ENCODE measurements at regions not wholly inside any gene's neighbourhood (a gene's known extent, or its start where the extent isn't known, plus 50 kb on each side); places are given as distances from the start of the nearest gene placed in this dataset.

GRCh38 chr4:138014590-138015288 lies 227.4 kb downstream of the SLC7A11 start:
- no peak overlapping the region for H2AFZ ChIP-seq (ENCODE audit: low read depth, low read length)
- no TSS peak for BruUV-seq (replicated peaks)
- H3K9me1 ChIP-seq (replicated peaks; ENCODE audit: control insufficient read depth, extremely low read depth, insufficient read depth, low read length), result no peaks in the 10 kb centered on the region
- H3K9me3 ChIP-seq (replicated peaks; ENCODE audit: control insufficient read depth, insufficient read depth, low read length), result no peaks in the 10 kb centered on the region
- H4K20me1 ChIP-seq (replicated peaks; ENCODE audit: control insufficient read depth, extremely low read depth, insufficient read depth, low read length), result no peaks in the 10 kb centered on the region
- no peak overlapping the region for H3K4me3 ChIP-seq (replicated peaks in 1 of 3; ENCODE audit: insufficient read depth in 1 of 3, low read depth in 1 of 3, low read length in 3 of 3)
- TF ChIP-seq JUN (IDR thresholded peaks at IDR 0.05; ENCODE audit: borderline replicate concordance, insufficient read depth, insufficient read length, low read depth), result no peak
- no peak for TF ChIP-seq EZH2 (IDR thresholded peaks at IDR 0.05; ENCODE audit: borderline replicate concordance, low read depth, low read length, severe bottlenecking)
- TF ChIP-seq POLR2AphosphoS5 (IDR thresholded peaks at IDR 0.05; ENCODE audit: insufficient read depth, low read depth, low read length), result no peak
- TF ChIP-seq FOS (IDR thresholded peaks at IDR 0.05; ENCODE audit: borderline replicate concordance, insufficient read depth, low read length), result no peak
- no peak for TF ChIP-seq CTCF (IDR thresholded peaks at IDR 0.05; ENCODE audit: extremely low read depth in 1 of 2, insufficient read depth in 1 of 2, low read depth in 1 of 2, low read length in 2 of 2)
- no peak for TF ChIP-seq MYC (IDR thresholded peaks at IDR 0.05; ENCODE audit: low read depth, low read length)
- TF ChIP-seq MAX (IDR thresholded peaks at IDR 0.05; ENCODE audit: insufficient read depth, insufficient read length), result no peak
- no peak for TF ChIP-seq GATA2 (IDR thresholded peaks at IDR 0.05; ENCODE audit: insufficient read depth, insufficient read length, low read depth, low read length)
- TF ChIP-seq POLR2A (IDR thresholded peaks at IDR 0.05; ENCODE audit: low read depth, low read length), result no peak
- H3K4me2 ChIP-seq (ENCODE audit: insufficient read depth, low read length), result no peak overlapping the region
- DNase-seq (ENCODE audit: low read depth, low spot score), result no peak
- intact Hi-C loops (cut with micrococcal nuclease) (no loop called here), dilution Hi-C loops (cut with MboI; ENCODE audit: extremely low pct_ligation_motif_present, low sequenced_read_pairs) (no loop called here)
- no peak overlapping the region for H3K27ac ChIP-seq (ENCODE audit: insufficient read depth, low read depth, low read length)
- H3K4me1 ChIP-seq (ENCODE audit: control insufficient read depth, extremely low read depth, insufficient read depth, low read length), result no peaks in the 10 kb centered on the region
- ChIA-PET POLR2A (no interaction called here), CTCF (interaction anchor here (0.7 to 2.2 kb wide), 2 partner anchors 76 to 161 kb away, joined by 4 to 6 read pairs; no protein-coding TSS in a partner anchor)
- H3K79me2 ChIP-seq (ENCODE audit: control insufficient read depth, insufficient read depth, low read length), result no peaks in the 10 kb centered on the region
- FAIRE-seq, result no peak
- no peaks in the 10 kb centered on the region for H3K36me3 ChIP-seq (ENCODE audit: control insufficient read depth in 2 of 2, extremely low read depth in 1 of 2, insufficient read depth in 2 of 2, low read length in 2 of 2)
- no peaks in the 10 kb centered on the region for H3K27me3 ChIP-seq (ENCODE audit: control insufficient read depth in 2 of 2, insufficient read depth in 2 of 2, low read length in 2 of 2)
- no peak overlapping the region for H3K9ac ChIP-seq (replicated peaks; ENCODE audit: extremely low read depth, insufficient read depth, low read length)

Data from endothelial cell of umbilical vein (primary cell).